ENCODE measurements at regions not wholly inside any gene's neighbourhood (a gene's known extent, or its start where the extent isn't known, plus 50 kb on each side); places are given as distances from the start of the nearest gene placed in this dataset.

- TF ChIP-seq CTCF (IDR thresholded peaks at IDR 0.05; ENCODE audit: low read length) (no peak), EZH2 (IDR thresholded peaks at IDR 0.05; ENCODE audit: borderline replicate concordance, low read length) (no peak)
These were observed 119.5 kb upstream of the AFF2 start for GRCh38 chrX:148380650-148381561.

Data from OCI-LY1 (cell line).